ENCODE measurements at regions not wholly inside any gene's neighbourhood (a gene's known extent, or its start where the extent isn't known, plus 50 kb on each side); places are given as distances from the start of the nearest gene placed in this dataset.

- ATAC-seq (no peak), DNase-seq (no peak)
- intact Hi-C loops (cut with DNase I, micrococcal nuclease), result no loop called here
These were observed 463.2 kb downstream of the CDH2 start for GRCh38 chr18:27713738-27714095.

- DNase-seq, result no peak
- intact Hi-C loops (cut with DNase I, micrococcal nuclease), result no loop called here
- no peak for ATAC-seq
These were observed 463.7 kb downstream of the CDH2 start for GRCh38 chr18:27713037-27713737.

GRCh38 chr18:27712066-27712465 is 464.9 kb downstream of the CDH2 start:
- DNase-seq (no peak), ATAC-seq (no peak)
- intact Hi-C loops (cut with DNase I, micrococcal nuclease), result no loop called here

- ATAC-seq (no peak), DNase-seq (no peak)
- intact Hi-C loops (cut with DNase I, micrococcal nuclease), result no loop called here
These were observed 465.5 kb downstream of the CDH2 start for GRCh38 chr18:27711382-27711781.

- intact Hi-C loops (cut with DNase I, micrococcal nuclease), result no loop called here
- DNase-seq (no peak), ATAC-seq (no peak)
These were observed 467.6 kb downstream of the CDH2 start for GRCh38 chr18:27709344-27709743.

GRCh38 chr18:27707201-27707600 is 469.7 kb downstream of the CDH2 start:
- DNase-seq (no peak), ATAC-seq (no peak)
- intact Hi-C loops (cut with DNase I, micrococcal nuclease), result no loop called here

GRCh38 chr18:27704736-27705361 is 472.1 kb downstream of the CDH2 start:
- ATAC-seq (no peak), DNase-seq (no peak)
- intact Hi-C loops (cut with DNase I, micrococcal nuclease), result no loop called here

GRCh38 chr18:27699137-27699536 is 477.8 kb downstream of the CDH2 start:
- intact Hi-C loops (cut with DNase I, micrococcal nuclease), result no loop called here
- ATAC-seq (no peak), DNase-seq (no peak)

- intact Hi-C loops (cut with DNase I, micrococcal nuclease), result no loop called here
These were observed 480.8 kb downstream of the CDH2 start for GRCh38 chr18:27696148-27696547.

GRCh38 chr18:27695503-27695902 is 481.4 kb downstream of the CDH2 start:
- DNase-seq, result no peak

More at GRCh38 chr18:27696148-27696547, 480.8 kb downstream of the CDH2 start:
- ATAC-seq (no peak), DNase-seq (no peak)

GRCh38 chr18:27695052-27695451 is 481.9 kb downstream of the CDH2 start:
- intact Hi-C loops (cut with DNase I, micrococcal nuclease), result no loop called here
- no peak for ATAC-seq

More at GRCh38 chr18:27695503-27695902, 481.4 kb downstream of the CDH2 start:
- intact Hi-C loops (cut with DNase I, micrococcal nuclease), result no loop called here
- no peak for ATAC-seq

GRCh38 chr18:27688581-27688980 is 488.3 kb downstream of the CDH2 start:
- ATAC-seq (no peak), DNase-seq (no peak)
- intact Hi-C loops (cut with DNase I, micrococcal nuclease), result no loop called here

More at GRCh38 chr18:27695052-27695451, 481.9 kb downstream of the CDH2 start:
- no peak for DNase-seq

- intact Hi-C loops (cut with DNase I, micrococcal nuclease), result no loop called here
- DNase-seq (no peak), ATAC-seq (no peak)
These were observed 489.5 kb downstream of the CDH2 start for GRCh38 chr18:27687351-27687979.

GRCh38 chr18:27685807-27686412 is 491.0 kb downstream of the CDH2 start:
- ATAC-seq, result no peak
- DNase-seq, result peak in 1 of 2 donors; percentile 27
- intact Hi-C loops (cut with DNase I, micrococcal nuclease), result no loop called here

GRCh38 chr18:27685091-27685490 is 491.8 kb downstream of the CDH2 start:
- intact Hi-C loops (cut with DNase I, micrococcal nuclease), result no loop called here
- DNase-seq, result no peak
- no peak for ATAC-seq

- no peak for DNase-seq
- ATAC-seq, result no peak
- intact Hi-C loops (cut with DNase I, micrococcal nuclease), result no loop called here
These were observed 489.3 kb upstream of the CHST9 start for GRCh38 chr18:27674411-27674810.

GRCh38 chr18:27673861-27674260 is 488.8 kb upstream of the CHST9 start:
- ATAC-seq (no peak), DNase-seq (no peak)
- intact Hi-C loops (cut with DNase I, micrococcal nuclease), result no loop called here

- ATAC-seq (no peak), DNase-seq (no peak)
- intact Hi-C loops (cut with DNase I, micrococcal nuclease), result no loop called here
These were observed 483.1 kb upstream of the CHST9 start for GRCh38 chr18:27668158-27668557.

GRCh38 chr18:27667064-27667463 is 482.0 kb upstream of the CHST9 start:
- ATAC-seq (no peak), DNase-seq (no peak)
- intact Hi-C loops (cut with DNase I, micrococcal nuclease), result no loop called here

- no peak for DNase-seq
- intact Hi-C loops (cut with DNase I, micrococcal nuclease), result no loop called here
- no peak for ATAC-seq
These were observed 480.9 kb upstream of the CHST9 start for GRCh38 chr18:27666016-27666415.

Measured in left colon (tissue), 2 donors.